HEK293 (cell line): ENCODE measurements at regions not wholly inside any gene's neighbourhood (a gene's known extent, or its start where the extent isn't known, plus 50 kb on each side); places are given as distances from the start of the nearest gene placed in this dataset.

Experiments
- BCL11B ChIP-seq: fragments of 450-650 bp; formaldehyde crosslinking; IDR thresholded peaks from 2 replicates; pipeline ENCODE4 v1.5.1; 2016; ENCODE audit warnings: low read depth, missing biosample characterization, missing genetic modification characterization
- CTCF ChIP-seq: fragments of 450-650 bp; formaldehyde crosslinking; IDR thresholded peaks from 2 replicates; pipeline ENCODE4 v1.5.1; 2016; ENCODE audit warnings: missing biosample characterization, missing genetic modification characterization
- GLI4 ChIP-seq: fragments of 450-650 bp; formaldehyde crosslinking; IDR thresholded peaks from 2 replicates; pipeline ENCODE4 v1.5.1; 2016; ENCODE audit warnings: missing biosample characterization, missing genetic modification characterization
- REST ChIP-seq: fragments of 450-650 bp; formaldehyde crosslinking; IDR thresholded peaks from 2 replicates; pipeline ENCODE4 v1.5.1; 2016; ENCODE audit warnings: missing biosample characterization, missing genetic modification characterization
- YY1 ChIP-seq: fragments of 450-650 bp; formaldehyde crosslinking; IDR thresholded peaks from 2 replicates; pipeline ENCODE4 v1.5.1; 2018; ENCODE audit warnings: missing biosample characterization, missing genetic modification characterization
- ZFP3 ChIP-seq: fragments of 450-650 bp; formaldehyde crosslinking; IDR thresholded peaks from 2 replicates; pipeline ENCODE4 v1.5.1; 2016; ENCODE audit warnings: low read depth, missing biosample characterization, missing genetic modification characterization
- ZNF24 ChIP-seq: fragments of 450-650 bp; formaldehyde crosslinking; IDR thresholded peaks from 2 replicates; pipeline ENCODE4 v1.5.1; 2016; ENCODE audit warnings: missing biosample characterization, missing genetic modification characterization
- ZNF350 ChIP-seq: fragments of 450-650 bp; formaldehyde crosslinking; IDR thresholded peaks from 2 replicates; pipeline ENCODE4 v1.5.0; 2017; ENCODE audit warnings: missing biosample characterization, mild to moderate bottlenecking, missing genetic modification characterization
- ZNF404 ChIP-seq: fragments of 450-650 bp; formaldehyde crosslinking; IDR thresholded peaks from 2 replicates; pipeline ENCODE4 v1.5.1; 2017; ENCODE audit warnings: missing biosample characterization, missing genetic modification characterization
- ZNF510 ChIP-seq: fragments of 450-650 bp; formaldehyde crosslinking; IDR thresholded peaks from 2 replicates; pipeline ENCODE4 v1.5.1; 2018; ENCODE audit warnings: mild to moderate bottlenecking, missing genetic modification characterization, missing biosample characterization; ENCODE audit not compliant: insufficient replicate concordance
- ZNF558 ChIP-seq: fragments of 450-650 bp; formaldehyde crosslinking; IDR thresholded peaks from 2 replicates; pipeline ENCODE4 v1.5.1; 2016; ENCODE audit warnings: missing biosample characterization, missing genetic modification characterization
- ZNF580 ChIP-seq: fragments of 450-650 bp; formaldehyde crosslinking; IDR thresholded peaks from 2 replicates; pipeline ENCODE4 v1.5.1; 2016; ENCODE audit warnings: missing biosample characterization, missing genetic modification characterization
- ZNF747 ChIP-seq: fragments of 450-650 bp; formaldehyde crosslinking; IDR thresholded peaks from 2 replicates; pipeline ENCODE4 v1.5.1; 2016; ENCODE audit warnings: missing biosample characterization, missing genetic modification characterization
- ZXDB ChIP-seq: fragments of 450-650 bp; formaldehyde crosslinking; IDR thresholded peaks from 2 replicates; pipeline ENCODE4 v1.5.1; 2016; ENCODE audit warnings: missing biosample characterization, missing genetic modification characterization

GRCh38 chr4:20351360-20352162, 99.9 kb downstream of the SLIT2 start:
- TF ChIP-seq ZNF24 (no peak), CTCF (tag by site-specific recombination) (no peak), ZFP3 (tag by site-specific recombination) (no peak), ZNF747 (tag by site-specific recombination) (no peak), ZXDB (tag by site-specific recombination) (no peak), ZNF404 (tag by site-specific recombination) (no peak), ZNF558 (tag by site-specific recombination) (no peak), GLI4 (tag by site-specific recombination) (no peak), YY1 (tag by site-specific recombination) (no peak), ZNF350 (tag by site-specific recombination) (no peak), ZNF580 (tag by site-specific recombination) (no peak), BCL11B (tag by site-specific recombination) (no peak), ZNF510 (tag by site-specific recombination) (no peak), REST (peak; percentile 63; the same call in 1 of the 2 replicates)
